ENCODE measurements at regions not wholly inside any gene's neighbourhood (a gene's known extent, or its start where the extent isn't known, plus 50 kb on each side); places are given as distances from the start of the nearest gene placed in this dataset.

- H3K4me3 ChIP-seq (ENCODE audit: severe bottlenecking) = no peak overlapping the region
- H3K4me1 ChIP-seq (ENCODE audit: insufficient read depth, poor library complexity, severe bottlenecking) = no peaks in the 10 kb centered on the region
- no peak for ATAC-seq (ENCODE audit: low read depth)
- no peaks in the 10 kb centered on the region for H3K27me3 ChIP-seq (ENCODE audit: insufficient read depth, poor library complexity, severe bottlenecking)
- DNase-seq (ENCODE audit: low spot score) = no peak
- H3K36me3 ChIP-seq (ENCODE audit: low read depth) = no peaks in the 10 kb centered on the region
- TF ChIP-seq, protein P1, sequence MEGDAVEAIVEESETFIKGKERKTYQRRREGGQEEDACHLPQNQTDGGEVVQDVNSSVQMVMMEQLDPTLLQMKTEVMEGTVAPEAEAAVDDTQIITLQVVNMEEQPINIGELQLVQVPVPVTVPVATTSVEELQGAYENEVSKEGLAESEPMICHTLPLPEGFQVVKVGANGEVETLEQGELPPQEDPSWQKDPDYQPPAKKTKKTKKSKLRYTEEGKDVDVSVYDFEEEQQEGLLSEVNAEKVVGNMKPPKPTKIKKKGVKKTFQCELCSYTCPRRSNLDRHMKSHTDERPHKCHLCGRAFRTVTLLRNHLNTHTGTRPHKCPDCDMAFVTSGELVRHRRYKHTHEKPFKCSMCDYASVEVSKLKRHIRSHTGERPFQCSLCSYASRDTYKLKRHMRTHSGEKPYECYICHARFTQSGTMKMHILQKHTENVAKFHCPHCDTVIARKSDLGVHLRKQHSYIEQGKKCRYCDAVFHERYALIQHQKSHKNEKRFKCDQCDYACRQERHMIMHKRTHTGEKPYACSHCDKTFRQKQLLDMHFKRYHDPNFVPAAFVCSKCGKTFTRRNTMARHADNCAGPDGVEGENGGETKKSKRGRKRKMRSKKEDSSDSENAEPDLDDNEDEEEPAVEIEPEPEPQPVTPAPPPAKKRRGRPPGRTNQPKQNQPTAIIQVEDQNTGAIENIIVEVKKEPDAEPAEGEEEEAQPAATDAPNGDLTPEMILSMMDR (IDR thresholded peaks at IDR 0.05; ENCODE audit: poor library complexity, severe bottlenecking) = no peak
- no peak overlapping the region for H3K27ac ChIP-seq (ENCODE audit: poor library complexity, severe bottlenecking)
- no peaks in the 10 kb centered on the region for H3K9me3 ChIP-seq (ENCODE audit: severe bottlenecking)
Measured at GRCh38 chr10:9035355-9035754, 980.9 kb downstream of the GATA3 start.

GRCh38 chr10:9036711-9037204 is 982.3 kb downstream of the GATA3 start:
- no peaks in the 10 kb centered on the region for H3K4me1 ChIP-seq (ENCODE audit: insufficient read depth, poor library complexity, severe bottlenecking)
- no peak overlapping the region for H3K27ac ChIP-seq (ENCODE audit: poor library complexity, severe bottlenecking)
- H3K9me3 ChIP-seq (ENCODE audit: severe bottlenecking) = no peaks in the 10 kb centered on the region
- DNase-seq (ENCODE audit: low spot score) (no peak), ATAC-seq (ENCODE audit: low read depth) (no peak)
- no peaks in the 10 kb centered on the region for H3K36me3 ChIP-seq (ENCODE audit: low read depth)
- no peak overlapping the region for H3K4me3 ChIP-seq (ENCODE audit: severe bottlenecking)
- H3K27me3 ChIP-seq (ENCODE audit: insufficient read depth, poor library complexity, severe bottlenecking) = no peaks in the 10 kb centered on the region
- TF ChIP-seq, protein P1 (IDR thresholded peaks at IDR 0.05; ENCODE audit: poor library complexity, severe bottlenecking) = no peak

DNA sequence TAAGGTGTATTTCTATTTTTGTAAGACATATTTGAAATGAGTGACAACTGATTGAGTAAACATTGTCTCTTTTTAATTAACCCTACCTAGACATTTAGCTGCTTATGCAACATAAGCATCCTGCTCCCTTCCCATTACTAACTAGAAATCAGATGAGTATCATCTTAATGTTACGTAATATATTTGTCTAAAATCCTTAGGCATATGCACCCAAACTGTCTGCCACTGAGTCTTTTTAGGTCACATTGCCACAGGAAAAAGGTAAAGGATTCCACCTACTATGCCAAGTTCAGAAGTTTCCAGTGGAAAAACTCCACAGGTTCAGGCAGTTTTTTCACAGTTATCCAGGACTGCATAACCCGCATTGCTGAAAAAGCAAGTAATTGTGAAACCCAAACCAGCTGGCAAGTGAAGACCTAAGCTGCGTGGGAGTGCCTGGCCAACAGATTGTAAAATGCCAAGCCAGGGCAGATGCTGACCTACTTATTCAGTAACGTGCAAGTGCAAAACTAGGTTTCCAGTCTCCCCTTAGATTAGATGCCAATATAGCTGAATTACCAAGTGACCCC is 983.7 kb downstream of the GATA3 start:
- no peak for ATAC-seq (ENCODE audit: low read depth)
- H3K9me3 ChIP-seq (ENCODE audit: severe bottlenecking) = no peaks in the 10 kb centered on the region
- TF ChIP-seq, protein P1 (IDR thresholded peaks at IDR 0.05; ENCODE audit: poor library complexity, severe bottlenecking) = no peak
- no peaks in the 10 kb centered on the region for H3K4me1 ChIP-seq (ENCODE audit: insufficient read depth, poor library complexity, severe bottlenecking)
- no peaks in the 10 kb centered on the region for H3K27me3 ChIP-seq (ENCODE audit: insufficient read depth, poor library complexity, severe bottlenecking)
- no peak for DNase-seq (ENCODE audit: low spot score)
- no peak overlapping the region for H3K27ac ChIP-seq (ENCODE audit: poor library complexity, severe bottlenecking)
- no peak overlapping the region for H3K4me3 ChIP-seq (ENCODE audit: severe bottlenecking)
- no peaks in the 10 kb centered on the region for H3K36me3 ChIP-seq (ENCODE audit: low read depth)

GRCh38 chr10:9043466-9043865 is 989.0 kb downstream of the GATA3 start:
- Histone ChIP-seq H3K4me3 (ENCODE audit: severe bottlenecking) (no peak overlapping the region), H3K9me3 (ENCODE audit: severe bottlenecking) (no peaks in the 10 kb centered on the region), H3K27me3 (ENCODE audit: insufficient read depth, poor library complexity, severe bottlenecking) (no peaks in the 10 kb centered on the region), H3K4me1 (ENCODE audit: insufficient read depth, poor library complexity, severe bottlenecking) (no peaks in the 10 kb centered on the region), H3K36me3 (ENCODE audit: low read depth) (no peaks in the 10 kb centered on the region), H3K27ac (ENCODE audit: poor library complexity, severe bottlenecking) (no peak overlapping the region)
- TF ChIP-seq, protein P1 (IDR thresholded peaks at IDR 0.05; ENCODE audit: poor library complexity, severe bottlenecking) = no peak
- ATAC-seq (ENCODE audit: low read depth) (no peak), DNase-seq (ENCODE audit: low spot score) (no peak)

- TF ChIP-seq, protein P1 (IDR thresholded peaks at IDR 0.05; ENCODE audit: poor library complexity, severe bottlenecking) = no peak
- no peaks in the 10 kb centered on the region for H3K4me1 ChIP-seq (ENCODE audit: insufficient read depth, poor library complexity, severe bottlenecking)
- no peaks in the 10 kb centered on the region for H3K36me3 ChIP-seq (ENCODE audit: low read depth)
- no peaks in the 10 kb centered on the region for H3K27me3 ChIP-seq (ENCODE audit: insufficient read depth, poor library complexity, severe bottlenecking)
- DNase-seq (ENCODE audit: low spot score) = no peak
- no peak for ATAC-seq (ENCODE audit: low read depth)
- no peaks in the 10 kb centered on the region for H3K9me3 ChIP-seq (ENCODE audit: severe bottlenecking)
- no peak overlapping the region for H3K27ac ChIP-seq (ENCODE audit: poor library complexity, severe bottlenecking)
- no peak overlapping the region for H3K4me3 ChIP-seq (ENCODE audit: severe bottlenecking)
Measured at GRCh38 chr10:9045311-9045710, 990.8 kb downstream of the GATA3 start.

Data from RWPE2 (cell line).